ENCODE measurements at regions not wholly inside any gene's neighbourhood (a gene's known extent, or its start where the extent isn't known, plus 50 kb on each side); places are given as distances from the start of the nearest gene placed in this dataset.

DNA sequence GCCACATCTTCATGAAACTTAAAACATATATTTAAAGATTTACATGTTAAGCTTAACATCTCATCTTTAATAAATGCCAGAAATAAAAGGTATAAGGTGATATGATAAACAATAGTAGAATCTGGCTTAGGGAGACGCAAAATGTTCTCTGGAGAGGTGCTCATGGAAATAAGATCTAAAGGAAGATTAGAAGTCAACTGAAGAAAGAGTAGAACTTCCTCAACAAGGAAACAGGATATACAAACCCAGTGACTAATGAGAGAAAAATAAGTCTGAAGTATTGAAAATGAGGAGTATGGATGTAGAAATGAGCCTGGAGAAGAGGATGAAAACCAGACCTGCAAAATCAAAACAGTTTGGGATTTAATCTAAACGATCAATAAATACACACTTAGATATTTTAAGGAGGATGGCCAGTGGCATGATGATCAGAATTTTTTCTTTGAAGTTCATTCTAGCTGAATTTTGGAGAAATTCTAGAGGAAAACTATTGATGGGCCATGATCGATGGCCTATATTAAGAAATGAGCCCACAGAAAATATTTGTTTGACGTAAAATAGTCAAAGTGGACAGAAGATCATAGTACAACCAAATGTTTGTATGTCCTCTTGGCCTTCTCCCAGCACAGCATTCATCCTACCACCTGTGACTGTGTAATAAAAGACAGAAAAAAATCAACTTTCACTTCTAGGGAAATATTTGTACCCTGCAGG lies 387.9 kb upstream of the PTBP2 start:
- TF ChIP-seq, protein P1, sequence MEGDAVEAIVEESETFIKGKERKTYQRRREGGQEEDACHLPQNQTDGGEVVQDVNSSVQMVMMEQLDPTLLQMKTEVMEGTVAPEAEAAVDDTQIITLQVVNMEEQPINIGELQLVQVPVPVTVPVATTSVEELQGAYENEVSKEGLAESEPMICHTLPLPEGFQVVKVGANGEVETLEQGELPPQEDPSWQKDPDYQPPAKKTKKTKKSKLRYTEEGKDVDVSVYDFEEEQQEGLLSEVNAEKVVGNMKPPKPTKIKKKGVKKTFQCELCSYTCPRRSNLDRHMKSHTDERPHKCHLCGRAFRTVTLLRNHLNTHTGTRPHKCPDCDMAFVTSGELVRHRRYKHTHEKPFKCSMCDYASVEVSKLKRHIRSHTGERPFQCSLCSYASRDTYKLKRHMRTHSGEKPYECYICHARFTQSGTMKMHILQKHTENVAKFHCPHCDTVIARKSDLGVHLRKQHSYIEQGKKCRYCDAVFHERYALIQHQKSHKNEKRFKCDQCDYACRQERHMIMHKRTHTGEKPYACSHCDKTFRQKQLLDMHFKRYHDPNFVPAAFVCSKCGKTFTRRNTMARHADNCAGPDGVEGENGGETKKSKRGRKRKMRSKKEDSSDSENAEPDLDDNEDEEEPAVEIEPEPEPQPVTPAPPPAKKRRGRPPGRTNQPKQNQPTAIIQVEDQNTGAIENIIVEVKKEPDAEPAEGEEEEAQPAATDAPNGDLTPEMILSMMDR (conservative IDR thresholded peaks at IDR 0.05; ENCODE audit: low read depth, low read length), result no peak
- no peak for TF ChIP-seq EZH2phosphoT487 (IDR thresholded peaks at IDR 0.05; ENCODE audit: borderline replicate concordance, low read length)
